Psoas muscle (tissue), 7 donors: ENCODE measurements at regions not wholly inside any gene's neighbourhood (a gene's known extent, or its start where the extent isn't known, plus 50 kb on each side); places are given as distances from the start of the nearest gene placed in this dataset.

Source experiments
- ATAC-seq, 4 donors: fragments of 200-7000 bp; cut with Tn5 transposase; one replicate each; pipeline ENCODE4 v1.9.1; 2020; ENCODE audit warnings: moderate library complexity in 3 of 4, mild to moderate bottlenecking in 2 of 4
- DNase-seq, 2 donors: peaks; one replicate each; pipeline ENCODE4 v3.0.0-alpha.2; 2020
- H3K27ac ChIP-seq: fragments of 200-600 bp; one replicate; pipeline ENCODE4 v1.8.0; 2022
- H3K27me3 ChIP-seq, 3 donors: fragments of 200-600 bp in 1 of 3; one replicate each; pipeline versions ENCODE4 v1.6.1 to v1.8.0; 2013 to 2022; ENCODE audit warnings: low read length in 2 of 3, mild to moderate bottlenecking in 2 of 3, moderate library complexity in 1 of 3; ENCODE audit not compliant: insufficient read depth in 3 of 3
- H3K36me3 ChIP-seq, 2 donors: fragments of 200-600 bp in 1 of 2; one replicate each; pipeline versions ENCODE4 v1.6.1 to v1.8.0; 2013 to 2022; ENCODE audit warnings: low read depth in 1 of 2, mild to moderate bottlenecking in 1 of 2, moderate library complexity in 1 of 2; ENCODE audit not compliant: insufficient read depth in 1 of 2
- H3K4me1 ChIP-seq: fragments of 200-600 bp; one replicate; pipeline ENCODE4 v1.8.0; 2022
- H3K4me3 ChIP-seq: fragments of 200-600 bp; one replicate; pipeline ENCODE4 v1.8.0; 2022; ENCODE audit warnings: mild to moderate bottlenecking
- H3K9me3 ChIP-seq: fragments of 200-600 bp; one replicate; pipeline ENCODE4 v1.8.0; 2022
- WGBS, 3 donors: extraction: QIAGEN DNeasy Blood & Tissue Kit; methylation state at CpG; one replicate each; pipeline versions ENCODE4 v1.1.6 to v1.1.7; 2013; 5-methylcytosine and 5-hydroxymethylcytosine counted together
- intact Hi-C, 2 donors: fragments of 100-400 bp; cut with DNase I; formaldehyde crosslinking; loops; one replicate each; pipeline versions ENCODE4 v1.11.0 to v1.14.2; 2022
- TF ChIP-seq, protein P1 (sequence below): fragments of 200-600 bp; IDR thresholded peaks from one replicate; pipeline ENCODE4 v1.8.0; 2022; ENCODE audit warnings: antibody characterized with exemption
- donor health status: healthy with polysubstance abuse.
- donor health status: DM: no; HTN: no; CAD: no; lungs with moderate emphysema.
- donor health status: Bipolar disorder and iron deficiency.
- donor health status: healthy.
- donor health status: DM: yes; HTN: yes; CAD: no.
- donor health status: DM: no; HTN: no; CAD: no.
- donor health status: DM: yes; HTN: yes; CAD: no.

DNA sequence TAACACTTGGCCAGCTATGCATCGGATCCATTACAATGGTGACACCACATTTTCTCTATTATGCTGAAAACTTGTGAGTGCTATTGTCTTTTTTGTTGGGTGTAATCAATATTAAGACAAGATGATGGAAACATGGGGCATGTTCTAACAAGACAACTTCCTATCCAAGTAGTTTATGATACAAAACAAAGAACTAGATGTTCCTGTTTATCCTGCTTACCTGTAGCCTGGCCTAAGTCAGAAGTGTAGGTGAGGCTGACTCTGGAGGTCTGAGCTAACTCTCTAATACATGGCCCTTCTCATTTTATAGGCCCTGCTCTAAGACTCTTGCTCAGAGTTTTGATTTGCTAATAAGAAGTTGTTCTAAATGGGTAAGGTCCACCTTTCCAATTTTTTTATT lies 242.4 kb upstream of the STXBP5 start:
- TF ChIP-seq, protein P1, sequence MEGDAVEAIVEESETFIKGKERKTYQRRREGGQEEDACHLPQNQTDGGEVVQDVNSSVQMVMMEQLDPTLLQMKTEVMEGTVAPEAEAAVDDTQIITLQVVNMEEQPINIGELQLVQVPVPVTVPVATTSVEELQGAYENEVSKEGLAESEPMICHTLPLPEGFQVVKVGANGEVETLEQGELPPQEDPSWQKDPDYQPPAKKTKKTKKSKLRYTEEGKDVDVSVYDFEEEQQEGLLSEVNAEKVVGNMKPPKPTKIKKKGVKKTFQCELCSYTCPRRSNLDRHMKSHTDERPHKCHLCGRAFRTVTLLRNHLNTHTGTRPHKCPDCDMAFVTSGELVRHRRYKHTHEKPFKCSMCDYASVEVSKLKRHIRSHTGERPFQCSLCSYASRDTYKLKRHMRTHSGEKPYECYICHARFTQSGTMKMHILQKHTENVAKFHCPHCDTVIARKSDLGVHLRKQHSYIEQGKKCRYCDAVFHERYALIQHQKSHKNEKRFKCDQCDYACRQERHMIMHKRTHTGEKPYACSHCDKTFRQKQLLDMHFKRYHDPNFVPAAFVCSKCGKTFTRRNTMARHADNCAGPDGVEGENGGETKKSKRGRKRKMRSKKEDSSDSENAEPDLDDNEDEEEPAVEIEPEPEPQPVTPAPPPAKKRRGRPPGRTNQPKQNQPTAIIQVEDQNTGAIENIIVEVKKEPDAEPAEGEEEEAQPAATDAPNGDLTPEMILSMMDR: no peak
- Histone ChIP-seq H3K27ac (no peak overlapping the region), H3K36me3 (no peaks in the 10 kb centered on the region), H3K27me3 (no peaks in the 10 kb centered on the region), H3K4me1 (no peaks in the 10 kb centered on the region), H3K9me3 (no peaks in the 10 kb centered on the region), H3K4me3 (no peak overlapping the region)
- 90 to 96% (median 92%) methylated on average over 1 of the region's 1 CpG for WGBS, 3 donors
- DNase-seq: no peak
- intact Hi-C loops: no loop called here
- ATAC-seq: no peak

DNA sequence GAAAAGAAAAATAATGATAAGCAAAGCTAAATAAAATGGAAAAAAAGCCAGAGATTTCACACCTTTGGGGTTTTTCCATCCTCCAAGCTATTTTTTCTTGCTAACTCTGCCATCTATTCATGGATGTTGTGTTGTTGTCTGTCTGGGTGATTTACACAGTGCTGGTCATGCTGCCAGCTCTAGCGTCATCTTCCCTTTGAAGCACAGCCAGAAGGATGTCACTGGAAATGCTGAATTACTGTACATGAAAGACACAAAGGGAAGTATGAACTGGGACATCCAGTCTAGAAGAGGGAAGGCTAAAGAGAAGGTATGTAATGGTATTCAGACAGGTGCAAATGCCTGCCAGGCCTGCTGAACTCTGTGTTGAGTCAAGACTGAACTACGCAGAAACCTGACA lies 241.9 kb upstream of the STXBP5 start:
- H3K27ac ChIP-seq: no peak overlapping the region
- H3K36me3 ChIP-seq: no peaks in the 10 kb centered on the region
- DNase-seq (no peak), ATAC-seq (no peak)
- intact Hi-C loops: no loop called here
- TF ChIP-seq, protein P1: no peak
- WGBS, 3 donors: 24 to 59% (median 47%) methylated on average over 2 of the region's 2 CpGs
- no peaks in the 10 kb centered on the region for H3K4me1 ChIP-seq
- H3K4me3 ChIP-seq: no peak overlapping the region
- no peaks in the 10 kb centered on the region for H3K27me3 ChIP-seq
- H3K9me3 ChIP-seq: no peaks in the 10 kb centered on the region

DNA sequence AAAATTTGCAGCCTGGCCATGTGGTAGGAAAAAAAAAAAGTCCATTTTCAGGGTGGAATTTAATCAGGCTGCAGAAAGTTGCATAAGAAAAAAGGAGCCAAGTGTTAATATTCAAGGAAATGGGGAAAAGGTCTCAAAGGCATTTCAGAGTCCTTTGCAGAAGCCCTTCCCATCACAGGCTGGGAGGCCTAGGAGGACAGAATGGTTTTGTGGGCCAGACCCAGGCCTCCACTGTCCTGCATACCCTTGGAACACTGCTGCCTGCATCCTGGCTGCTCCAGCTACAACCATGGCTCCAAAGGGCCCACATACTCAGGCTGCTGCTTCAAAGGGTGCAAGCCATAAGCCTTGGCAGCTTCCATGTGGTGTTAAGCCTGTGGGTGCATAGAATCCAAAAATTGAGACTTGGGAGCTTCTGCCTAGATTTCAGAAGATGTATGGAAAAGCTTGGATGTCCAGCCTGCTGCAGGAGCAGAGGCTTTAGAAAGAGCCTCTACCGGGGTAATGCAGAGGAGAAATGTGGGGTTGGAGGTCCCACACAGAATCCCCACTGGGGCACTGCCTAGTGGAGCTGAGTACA lies 239.0 kb upstream of the STXBP5 start:
- Histone ChIP-seq H3K36me3 (no peaks in the 10 kb centered on the region), H3K9me3 (no peaks in the 10 kb centered on the region), H3K27me3 (no peaks in the 10 kb centered on the region), H3K4me3 (no peak overlapping the region), H3K27ac (no peak overlapping the region), H3K4me1 (peaks cover 3% of the 10 kb centered on the region)
- WGBS, 3 donors: 85 to 100% (median 98%) methylated on average over 1 of the region's 1 CpG
- DNase-seq: no peak
- TF ChIP-seq, protein P1: no peak
- intact Hi-C loops: no loop called here
- no peak for ATAC-seq

DNA sequence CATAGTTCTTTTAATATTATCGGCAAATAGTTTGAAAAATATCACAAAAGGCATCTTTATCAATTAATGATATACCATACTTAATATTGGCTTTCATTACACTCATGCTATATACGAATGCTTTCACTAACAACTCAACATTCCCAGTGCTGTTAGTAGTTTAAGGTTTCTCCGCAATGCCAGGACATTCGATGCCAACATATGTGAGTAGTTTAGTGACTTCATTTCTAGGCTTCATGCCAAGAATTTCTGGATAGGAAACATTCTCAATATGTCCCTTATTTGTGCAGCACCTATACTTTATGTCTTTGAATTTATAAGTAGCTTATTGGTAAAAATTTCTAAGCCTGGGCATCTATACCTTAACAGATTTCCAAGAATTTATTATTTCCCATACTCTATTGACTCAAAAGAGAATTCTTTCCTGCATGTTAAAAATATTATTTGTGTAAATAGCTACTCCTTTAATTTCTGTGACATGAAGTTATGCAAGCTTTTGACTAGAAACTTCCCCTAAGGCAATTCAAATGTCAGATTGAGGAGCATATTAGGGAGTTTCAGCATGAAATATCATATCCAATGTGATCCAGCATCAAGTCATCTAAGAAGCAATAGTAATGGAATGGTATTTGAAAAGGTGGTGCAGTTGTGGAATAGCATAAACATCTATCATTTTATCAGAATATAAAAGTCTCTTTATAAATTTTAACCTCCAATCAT lies 236.0 kb upstream of the STXBP5 start:
- 10 to 20% (median 10%) methylated on average over 4 of the region's 4 CpGs for WGBS, 3 donors
- no peaks in the 10 kb centered on the region for H3K36me3 ChIP-seq
- TF ChIP-seq, protein P1: no peak
- intact Hi-C loops: no loop called here
- H3K4me3 ChIP-seq: no peak overlapping the region
- H3K27ac ChIP-seq: no peak overlapping the region
- H3K4me1 ChIP-seq: peaks cover 3% of the 10 kb centered on the region
- H3K9me3 ChIP-seq: no peaks in the 10 kb centered on the region
- H3K27me3 ChIP-seq: no peaks in the 10 kb centered on the region
- ATAC-seq (no peak), DNase-seq (no peak)

DNA sequence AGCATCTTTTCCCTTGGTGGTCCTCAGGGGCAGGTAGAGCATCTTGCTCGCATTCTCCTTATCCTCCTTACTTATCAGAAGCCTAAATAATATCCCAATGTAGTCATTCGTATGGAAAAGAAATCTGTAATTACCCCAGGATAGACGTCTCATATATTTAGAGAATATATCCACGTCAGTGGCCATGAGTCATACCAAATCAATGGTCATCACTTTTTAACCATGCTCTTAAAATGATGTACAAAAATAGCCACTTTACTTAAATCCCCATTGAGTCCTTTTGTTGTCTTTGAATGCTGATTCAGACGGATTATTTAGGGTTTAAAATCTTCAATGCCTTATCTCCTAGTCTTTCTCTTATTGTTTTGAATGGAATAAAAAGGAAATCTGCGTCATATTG lies 231.7 kb upstream of the STXBP5 start:
- Histone ChIP-seq H3K27ac (no peak overlapping the region), H3K4me3 (no peak overlapping the region), H3K4me1 (peaks cover 3% of the 10 kb centered on the region), H3K36me3 (no peaks in the 10 kb centered on the region), H3K9me3 (no peaks in the 10 kb centered on the region), H3K27me3 (no peaks in the 10 kb centered on the region)
- ATAC-seq (no peak), DNase-seq (no peak)
- TF ChIP-seq, protein P1: no peak
- WGBS, 3 donors: 72 to 87% (median 79%) methylated on average over 6 of the region's 6 CpGs
- intact Hi-C loops: no loop called here
